KMS-11 (cell line): ENCODE measurements at regions not wholly inside any gene's neighbourhood (a gene's known extent, or its start where the extent isn't known, plus 50 kb on each side); places are given as distances from the start of the nearest gene placed in this dataset.

ENCODE experiments used
- H2AFZ ChIP-seq: fragments of 200-600 bp; sonication (generic); 2 replicates; pipeline ENCODE4 v1.6.1; 2016; ENCODE audit warnings: antibody characterized with exemption, mixed run types, low read depth
- H3K27ac ChIP-seq: fragments of 200-600 bp; sonication (generic); 2 replicates; pipeline ENCODE4 v1.6.1; 2016; ENCODE audit warnings: mild to moderate bottlenecking, mixed run types
- H3K27me3 ChIP-seq: fragments of 200-600 bp; sonication (generic); 2 replicates; pipeline ENCODE4 v1.6.1; 2017; ENCODE audit warnings: mild to moderate bottlenecking, low read depth, mixed run types, moderate library complexity; ENCODE audit not compliant: insufficient read depth
- H3K36me3 ChIP-seq: fragments of 200-600 bp; sonication (generic); 2 replicates; pipeline ENCODE4 v1.6.1; 2017; ENCODE audit warnings: mild to moderate bottlenecking, mixed run types; ENCODE audit not compliant: insufficient read depth
- H3K4me1 ChIP-seq: fragments of 200-600 bp; sonication (generic); 2 replicates; pipeline ENCODE4 v1.6.1; 2016; ENCODE audit warnings: mild to moderate bottlenecking, low read depth, mixed run types; ENCODE audit not compliant: poor library complexity, severe bottlenecking
- H3K4me2 ChIP-seq: fragments of 200-600 bp; sonication (generic); 2 replicates; pipeline ENCODE4 v1.7.0; 2016; ENCODE audit warnings: mild to moderate bottlenecking, mixed run types
- H3K4me3 ChIP-seq: fragments of 200-600 bp; sonication (generic); IDR thresholded peaks from 2 replicates; pipeline ENCODE4 v1.6.1; 2017; ENCODE audit warnings: low read depth, low read length, mixed read lengths; ENCODE audit not compliant: insufficient read depth
- H3K79me2 ChIP-seq: fragments of 200-600 bp; sonication (generic); 2 replicates; pipeline ENCODE4 v1.6.1; 2016; ENCODE audit warnings: low read depth, mixed run types; ENCODE audit not compliant: insufficient read depth
- H3K9ac ChIP-seq: fragments of 200-600 bp; sonication (generic); 2 replicates; pipeline ENCODE4 v1.6.1; 2016; ENCODE audit warnings: mild to moderate bottlenecking, mixed run types
- H4K20me1 ChIP-seq: fragments of 200-600 bp; sonication (generic); 2 replicates; pipeline ENCODE4 v1.6.1; 2016; ENCODE audit warnings: mild to moderate bottlenecking, mixed run types; ENCODE audit not compliant: insufficient read depth
- TF ChIP-seq, protein P1 (sequence below): fragments of 200-600 bp; sonication (generic); conservative IDR thresholded peaks from 2 replicates; pipeline ENCODE4 v1.6.1; 2017; ENCODE audit warnings: low read depth, mild to moderate bottlenecking, antibody characterized with exemption, low read length, moderate library complexity, mixed read lengths

DNA sequence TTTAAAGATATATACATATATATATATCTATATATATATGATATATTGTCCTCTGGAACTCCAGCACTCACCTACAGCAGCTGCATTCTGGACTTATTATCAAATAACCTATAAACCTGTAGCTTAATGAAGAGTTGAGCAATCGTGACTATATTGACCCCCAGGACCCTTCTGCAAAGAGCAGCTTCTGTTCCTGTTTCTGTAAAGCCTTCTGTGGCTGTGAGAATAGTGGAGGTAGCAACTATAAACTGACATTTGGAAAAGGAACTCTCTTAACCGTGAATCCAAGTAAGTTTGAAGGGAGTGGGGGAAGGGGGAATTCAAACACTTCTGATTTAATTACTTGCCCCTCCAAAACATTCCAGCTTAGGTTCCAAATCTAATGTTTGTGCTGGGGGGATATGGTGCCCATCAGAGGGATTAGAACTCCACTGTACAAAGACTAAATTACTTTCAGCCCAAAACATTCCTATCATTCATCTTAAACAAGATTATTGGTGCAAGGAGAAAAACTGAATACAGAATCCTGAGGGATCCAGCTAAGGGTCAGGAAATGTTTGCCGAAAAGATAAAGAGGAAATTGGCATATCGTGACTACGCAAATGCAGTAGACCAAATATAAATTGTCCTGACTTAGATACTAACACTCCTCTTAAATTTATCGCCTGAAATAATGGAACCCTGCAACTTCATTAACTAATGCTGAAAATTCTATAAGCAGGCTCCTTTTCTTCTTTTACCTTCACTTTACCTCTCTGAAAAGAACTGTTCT, 106.1 kb downstream of the DAD1 start:
- Histone ChIP-seq H3K79me2 (no peaks in the 10 kb centered on the region), H2AFZ (no peak overlapping the region), H3K27ac (no peak overlapping the region), H3K4me2 (no peak overlapping the region), H4K20me1 (no peaks in the 10 kb centered on the region), H3K4me1 (peaks cover 38% of the 10 kb centered on the region), H3K4me3 (no peak overlapping the region), H3K36me3 (no peaks in the 10 kb centered on the region), H3K27me3 (no peaks in the 10 kb centered on the region), H3K9ac (no peak overlapping the region)
- TF ChIP-seq, protein P1, sequence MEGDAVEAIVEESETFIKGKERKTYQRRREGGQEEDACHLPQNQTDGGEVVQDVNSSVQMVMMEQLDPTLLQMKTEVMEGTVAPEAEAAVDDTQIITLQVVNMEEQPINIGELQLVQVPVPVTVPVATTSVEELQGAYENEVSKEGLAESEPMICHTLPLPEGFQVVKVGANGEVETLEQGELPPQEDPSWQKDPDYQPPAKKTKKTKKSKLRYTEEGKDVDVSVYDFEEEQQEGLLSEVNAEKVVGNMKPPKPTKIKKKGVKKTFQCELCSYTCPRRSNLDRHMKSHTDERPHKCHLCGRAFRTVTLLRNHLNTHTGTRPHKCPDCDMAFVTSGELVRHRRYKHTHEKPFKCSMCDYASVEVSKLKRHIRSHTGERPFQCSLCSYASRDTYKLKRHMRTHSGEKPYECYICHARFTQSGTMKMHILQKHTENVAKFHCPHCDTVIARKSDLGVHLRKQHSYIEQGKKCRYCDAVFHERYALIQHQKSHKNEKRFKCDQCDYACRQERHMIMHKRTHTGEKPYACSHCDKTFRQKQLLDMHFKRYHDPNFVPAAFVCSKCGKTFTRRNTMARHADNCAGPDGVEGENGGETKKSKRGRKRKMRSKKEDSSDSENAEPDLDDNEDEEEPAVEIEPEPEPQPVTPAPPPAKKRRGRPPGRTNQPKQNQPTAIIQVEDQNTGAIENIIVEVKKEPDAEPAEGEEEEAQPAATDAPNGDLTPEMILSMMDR = no peak

DNA sequence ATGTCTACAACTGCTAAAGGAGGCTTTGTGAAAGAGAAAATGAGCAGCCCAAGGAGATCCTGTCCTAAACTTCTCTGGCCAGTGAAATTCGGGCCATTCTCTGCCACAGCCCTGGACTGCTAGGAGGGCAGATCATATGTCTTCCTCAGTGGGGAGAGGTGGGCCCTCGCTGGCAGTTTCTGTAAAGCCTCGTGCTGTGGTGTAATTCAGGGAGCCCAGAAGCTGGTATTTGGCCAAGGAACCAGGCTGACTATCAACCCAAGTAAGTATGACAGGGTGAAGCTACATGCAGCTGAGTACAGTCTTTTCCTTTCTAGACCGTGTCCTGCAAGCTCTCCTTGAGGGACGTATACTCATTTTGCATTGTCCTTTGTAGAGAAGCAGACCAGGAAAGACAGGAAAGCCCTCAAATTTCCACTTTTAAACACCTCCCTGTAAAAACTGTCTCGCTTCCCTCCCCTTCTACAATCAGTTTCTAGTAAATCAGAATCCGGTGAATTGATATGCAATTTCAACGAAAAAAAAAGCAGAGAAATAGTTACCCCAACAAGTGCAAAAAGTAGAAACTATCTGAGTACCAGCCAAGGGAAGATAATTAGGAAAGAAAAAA, 106.8 kb downstream of the DAD1 start:
- H3K27me3 ChIP-seq = no peaks in the 10 kb centered on the region
- H3K9ac ChIP-seq = no peak overlapping the region
- no peak overlapping the region for H2AFZ ChIP-seq
- no peaks in the 10 kb centered on the region for H3K36me3 ChIP-seq
- no peaks in the 10 kb centered on the region for H3K79me2 ChIP-seq
- H3K4me3 ChIP-seq = no peak overlapping the region
- H4K20me1 ChIP-seq = no peaks in the 10 kb centered on the region
- TF ChIP-seq, protein P1 = no peak
- no peak overlapping the region for H3K27ac ChIP-seq
- no peak overlapping the region for H3K4me2 ChIP-seq
- H3K4me1 ChIP-seq = peaks cover 42% of the 10 kb centered on the region

DNA sequence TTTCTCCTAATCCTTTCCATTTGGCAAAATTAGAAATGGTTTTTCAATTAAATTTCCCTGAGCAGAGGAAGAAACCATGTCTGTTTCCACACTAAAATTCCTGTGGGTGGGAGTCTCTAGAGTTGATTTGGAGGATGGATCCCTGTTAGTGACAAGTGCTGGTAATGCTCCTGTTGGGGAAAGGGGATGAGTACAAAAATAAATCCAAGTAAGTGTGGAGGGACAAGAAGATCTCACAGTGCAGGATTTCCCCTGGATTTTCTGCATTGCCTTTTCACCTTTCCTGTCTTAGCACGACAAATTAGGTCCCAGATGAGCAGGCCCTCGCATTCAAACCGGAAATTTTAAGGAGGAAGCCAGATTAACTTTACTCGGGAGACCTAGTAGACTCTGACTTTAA, 107.5 kb downstream of the DAD1 start:
- no peaks in the 10 kb centered on the region for H4K20me1 ChIP-seq
- no peaks in the 10 kb centered on the region for H3K27me3 ChIP-seq
- TF ChIP-seq, protein P1 = no peak
- no peak overlapping the region for H3K4me3 ChIP-seq
- H3K4me1 ChIP-seq = peaks cover 48% of the 10 kb centered on the region
- H3K4me2 ChIP-seq = no peak overlapping the region
- H2AFZ ChIP-seq = no peak overlapping the region
- no peaks in the 10 kb centered on the region for H3K79me2 ChIP-seq
- H3K27ac ChIP-seq = no peak overlapping the region
- H3K9ac ChIP-seq = no peak overlapping the region
- H3K36me3 ChIP-seq = no peaks in the 10 kb centered on the region

DNA sequence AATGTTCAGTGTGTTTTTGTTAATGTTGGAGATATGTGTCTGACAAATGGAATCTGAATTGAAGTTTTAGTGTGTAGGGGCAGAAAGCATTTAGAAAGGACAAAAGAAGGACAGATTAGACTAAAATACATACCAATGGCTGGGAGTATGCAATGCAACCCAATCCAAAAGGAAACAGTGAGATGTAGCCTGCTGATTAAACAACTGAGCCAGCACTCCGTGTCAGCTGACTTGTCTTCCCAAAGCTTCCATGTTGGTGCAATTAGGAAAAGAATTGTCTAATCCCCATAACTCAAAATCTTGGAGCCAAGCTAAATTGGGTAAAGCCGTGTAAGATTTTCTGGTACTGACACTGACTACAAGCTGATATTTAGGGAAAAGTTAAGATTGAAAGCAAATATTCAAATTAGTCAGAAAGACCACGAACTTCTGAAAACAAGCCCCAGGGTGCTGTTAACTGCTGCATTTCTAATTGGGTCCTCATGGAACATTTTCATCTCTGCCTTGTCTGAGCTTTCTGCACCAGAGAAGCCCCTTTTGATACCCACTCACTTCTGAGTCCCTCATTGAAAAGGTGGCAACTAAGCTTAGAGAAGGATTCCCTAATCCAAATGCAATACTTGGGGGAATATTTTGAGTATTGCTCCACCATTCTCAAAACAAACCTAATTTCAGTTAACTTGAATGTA, 109.1 kb downstream of the DAD1 start:
- Histone ChIP-seq H3K36me3 (no peaks in the 10 kb centered on the region), H3K27ac (no peak overlapping the region), H2AFZ (no peak overlapping the region), H3K4me2 (no peak overlapping the region), H3K4me3 (no peak overlapping the region), H3K27me3 (no peaks in the 10 kb centered on the region), H3K79me2 (no peaks in the 10 kb centered on the region), H3K4me1 (peaks cover 58% of the 10 kb centered on the region), H4K20me1 (no peaks in the 10 kb centered on the region), H3K9ac (no peak overlapping the region)
- TF ChIP-seq, protein P1 = no peak
